Mammary epithelial cell (primary cell): ENCODE measurements at regions not wholly inside any gene's neighbourhood (a gene's known extent, or its start where the extent isn't known, plus 50 kb on each side); places are given as distances from the start of the nearest gene placed in this dataset.

ENCODE experiments used
- EZH2 ChIP-seq: IDR thresholded peaks from 2 replicates; pipeline ENCODE4 v1.6.1; 2012; ENCODE audit warnings: low read length, inconsistent platforms, borderline replicate concordance
- TF ChIP-seq, protein P1 (sequence below), 2 donors: IDR thresholded peaks in 1 of 2; conservative IDR thresholded peaks in 1 of 2; 2 replicates each; pipeline ENCODE4 v1.5.1; 2011 to 2012; ENCODE audit warnings: inconsistent platforms in 2 of 2, low read length in 2 of 2, mild to moderate bottlenecking in 2 of 2, control low read depth in 1 of 2, low read depth in 1 of 2; ENCODE audit not compliant: insufficient read depth in 1 of 2; ENCODE audit errors: extremely low read depth in 1 of 2

DNA sequence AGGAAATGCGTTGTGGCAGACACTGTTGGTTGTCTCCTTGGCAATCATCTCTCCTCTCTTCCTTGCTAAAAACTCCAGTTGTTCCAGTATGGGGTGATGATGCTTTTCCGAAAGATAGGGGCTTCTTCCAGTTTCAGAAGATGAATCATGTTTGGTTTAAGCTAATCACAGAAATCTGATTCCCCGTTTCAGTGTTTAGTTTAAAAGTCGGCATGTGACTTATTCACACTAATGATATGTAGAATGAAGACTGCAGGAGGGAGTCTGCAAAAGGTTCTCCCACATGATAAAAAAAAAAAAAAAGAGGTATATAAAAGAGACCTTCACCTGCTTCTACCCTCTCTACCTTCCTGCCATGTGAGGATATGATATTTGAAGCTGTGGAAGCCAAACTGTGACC lies 239.0 kb upstream of the SIX2 start:
- TF ChIP-seq, protein P1, sequence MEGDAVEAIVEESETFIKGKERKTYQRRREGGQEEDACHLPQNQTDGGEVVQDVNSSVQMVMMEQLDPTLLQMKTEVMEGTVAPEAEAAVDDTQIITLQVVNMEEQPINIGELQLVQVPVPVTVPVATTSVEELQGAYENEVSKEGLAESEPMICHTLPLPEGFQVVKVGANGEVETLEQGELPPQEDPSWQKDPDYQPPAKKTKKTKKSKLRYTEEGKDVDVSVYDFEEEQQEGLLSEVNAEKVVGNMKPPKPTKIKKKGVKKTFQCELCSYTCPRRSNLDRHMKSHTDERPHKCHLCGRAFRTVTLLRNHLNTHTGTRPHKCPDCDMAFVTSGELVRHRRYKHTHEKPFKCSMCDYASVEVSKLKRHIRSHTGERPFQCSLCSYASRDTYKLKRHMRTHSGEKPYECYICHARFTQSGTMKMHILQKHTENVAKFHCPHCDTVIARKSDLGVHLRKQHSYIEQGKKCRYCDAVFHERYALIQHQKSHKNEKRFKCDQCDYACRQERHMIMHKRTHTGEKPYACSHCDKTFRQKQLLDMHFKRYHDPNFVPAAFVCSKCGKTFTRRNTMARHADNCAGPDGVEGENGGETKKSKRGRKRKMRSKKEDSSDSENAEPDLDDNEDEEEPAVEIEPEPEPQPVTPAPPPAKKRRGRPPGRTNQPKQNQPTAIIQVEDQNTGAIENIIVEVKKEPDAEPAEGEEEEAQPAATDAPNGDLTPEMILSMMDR (conservative IDR thresholded peaks at IDR 0.05 in 1 of 2, IDR thresholded peaks at IDR 0.05 in 1 of 2; ENCODE audit: extremely low read depth in 1 of 2, insufficient read depth in 1 of 2, low read depth in 1 of 2, low read length in 2 of 2): no peak
- TF ChIP-seq EZH2: no peak
